ENCODE measurements at regions not wholly inside any gene's neighbourhood (a gene's known extent, or its start where the extent isn't known, plus 50 kb on each side); places are given as distances from the start of the nearest gene placed in this dataset.

DNA sequence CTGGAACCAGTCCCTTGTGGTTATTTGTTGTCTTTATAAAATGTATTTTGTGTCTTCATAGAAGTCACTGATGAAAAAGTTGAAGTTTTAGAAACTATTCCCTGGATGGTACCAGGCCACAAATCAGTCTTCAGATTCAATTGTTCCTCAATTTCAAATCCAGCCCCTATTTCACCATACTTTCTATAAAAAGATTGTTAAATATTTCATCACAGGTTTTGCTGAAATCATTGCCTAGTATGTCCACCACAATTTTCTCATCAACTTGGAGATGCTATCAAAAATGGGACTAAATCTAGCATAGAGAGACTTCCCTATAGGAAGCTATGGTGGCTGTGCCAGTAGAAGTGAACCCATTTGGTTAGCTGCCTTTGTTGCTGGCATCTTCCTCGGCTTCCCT is 118.5 kb downstream of the RAB18 start:
- TF ChIP-seq, protein P1, sequence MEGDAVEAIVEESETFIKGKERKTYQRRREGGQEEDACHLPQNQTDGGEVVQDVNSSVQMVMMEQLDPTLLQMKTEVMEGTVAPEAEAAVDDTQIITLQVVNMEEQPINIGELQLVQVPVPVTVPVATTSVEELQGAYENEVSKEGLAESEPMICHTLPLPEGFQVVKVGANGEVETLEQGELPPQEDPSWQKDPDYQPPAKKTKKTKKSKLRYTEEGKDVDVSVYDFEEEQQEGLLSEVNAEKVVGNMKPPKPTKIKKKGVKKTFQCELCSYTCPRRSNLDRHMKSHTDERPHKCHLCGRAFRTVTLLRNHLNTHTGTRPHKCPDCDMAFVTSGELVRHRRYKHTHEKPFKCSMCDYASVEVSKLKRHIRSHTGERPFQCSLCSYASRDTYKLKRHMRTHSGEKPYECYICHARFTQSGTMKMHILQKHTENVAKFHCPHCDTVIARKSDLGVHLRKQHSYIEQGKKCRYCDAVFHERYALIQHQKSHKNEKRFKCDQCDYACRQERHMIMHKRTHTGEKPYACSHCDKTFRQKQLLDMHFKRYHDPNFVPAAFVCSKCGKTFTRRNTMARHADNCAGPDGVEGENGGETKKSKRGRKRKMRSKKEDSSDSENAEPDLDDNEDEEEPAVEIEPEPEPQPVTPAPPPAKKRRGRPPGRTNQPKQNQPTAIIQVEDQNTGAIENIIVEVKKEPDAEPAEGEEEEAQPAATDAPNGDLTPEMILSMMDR (conservative IDR thresholded peaks at IDR 0.05; ENCODE audit: low read depth in 2 of 2), result no peak
- TF ChIP-seq POLR2AphosphoS5 (IDR thresholded peaks at IDR 0.05; ENCODE audit: low read depth), result no peak
- TF ChIP-seq EZH2phosphoT487 (IDR thresholded peaks at IDR 0.05; ENCODE audit: unreplicated experiment), result no peak
- TF ChIP-seq, protein P2, sequence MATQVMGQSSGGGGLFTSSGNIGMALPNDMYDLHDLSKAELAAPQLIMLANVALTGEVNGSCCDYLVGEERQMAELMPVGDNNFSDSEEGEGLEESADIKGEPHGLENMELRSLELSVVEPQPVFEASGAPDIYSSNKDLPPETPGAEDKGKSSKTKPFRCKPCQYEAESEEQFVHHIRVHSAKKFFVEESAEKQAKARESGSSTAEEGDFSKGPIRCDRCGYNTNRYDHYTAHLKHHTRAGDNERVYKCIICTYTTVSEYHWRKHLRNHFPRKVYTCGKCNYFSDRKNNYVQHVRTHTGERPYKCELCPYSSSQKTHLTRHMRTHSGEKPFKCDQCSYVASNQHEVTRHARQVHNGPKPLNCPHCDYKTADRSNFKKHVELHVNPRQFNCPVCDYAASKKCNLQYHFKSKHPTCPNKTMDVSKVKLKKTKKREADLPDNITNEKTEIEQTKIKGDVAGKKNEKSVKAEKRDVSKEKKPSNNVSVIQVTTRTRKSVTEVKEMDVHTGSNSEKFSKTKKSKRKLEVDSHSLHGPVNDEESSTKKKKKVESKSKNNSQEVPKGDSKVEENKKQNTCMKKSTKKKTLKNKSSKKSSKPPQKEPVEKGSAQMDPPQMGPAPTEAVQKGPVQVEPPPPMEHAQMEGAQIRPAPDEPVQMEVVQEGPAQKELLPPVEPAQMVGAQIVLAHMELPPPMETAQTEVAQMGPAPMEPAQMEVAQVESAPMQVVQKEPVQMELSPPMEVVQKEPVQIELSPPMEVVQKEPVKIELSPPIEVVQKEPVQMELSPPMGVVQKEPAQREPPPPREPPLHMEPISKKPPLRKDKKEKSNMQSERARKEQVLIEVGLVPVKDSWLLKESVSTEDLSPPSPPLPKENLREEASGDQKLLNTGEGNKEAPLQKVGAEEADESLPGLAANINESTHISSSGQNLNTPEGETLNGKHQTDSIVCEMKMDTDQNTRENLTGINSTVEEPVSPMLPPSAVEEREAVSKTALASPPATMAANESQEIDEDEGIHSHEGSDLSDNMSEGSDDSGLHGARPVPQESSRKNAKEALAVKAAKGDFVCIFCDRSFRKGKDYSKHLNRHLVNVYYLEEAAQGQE (IDR thresholded peaks at IDR 0.05; ENCODE audit: unreplicated experiment), result no peak
- no peak for TF ChIP-seq EZH2 (IDR thresholded peaks at IDR 0.05; ENCODE audit: low read depth, unreplicated experiment)
- no peak for TF ChIP-seq CREB1 (CRISPR knock-in tag; IDR thresholded peaks at IDR 0.05; ENCODE audit: low read depth)
- TF ChIP-seq ZNF114 (CRISPR knock-in tag; IDR thresholded peaks at IDR 0.05), result no peak
- TF ChIP-seq STAT1 (IDR thresholded peaks at IDR 0.05; ENCODE audit: unreplicated experiment), result no peak

All from GM23338 (cell line).